WTC11 (cell line): ENCODE measurements at regions not wholly inside any gene's neighbourhood (a gene's known extent, or its start where the extent isn't known, plus 50 kb on each side); places are given as distances from the start of the nearest gene placed in this dataset.

Experiments
- ATAC-seq: fragments of 200-7000 bp; cut with Tn5 transposase; 2 replicates; pipeline ENCODE4 v1.10.0; 2021; ENCODE audit warnings: mild to moderate bottlenecking, moderate library complexity
- CTCF ChIA-PET: fragments of 300-600 bp; sonication (Branson Sonifier 250); formaldehyde crosslinking; loops from one replicate; lab custom pipeline; 2021; ENCODE audit warnings: antibody characterized with exemption; lab: Charles Lee
- POLR2A ChIA-PET: fragments of 350-600 bp; sonication (Branson Sonifier 250); formaldehyde crosslinking; loops from one replicate; lab custom pipeline; 2021; ENCODE audit warnings: antibody characterized with exemption; lab: Charles Lee
- DNase-seq: peaks from one replicate; pipeline ENCODE4 v3.0.0; 2021; ENCODE audit warnings: low spot score
- H3K27ac Mint-ChIP-seq: 2 replicates; pipeline ENCODE4 v1.8.0; 2021; ENCODE audit warnings: mixed read lengths
- H3K27me3 Mint-ChIP-seq: 2 replicates; pipeline ENCODE4 v1.8.0; 2021; ENCODE audit warnings: low read depth, mild to moderate bottlenecking, moderate library complexity, mixed read lengths
- H3K36me3 Mint-ChIP-seq: 2 replicates; pipeline ENCODE4 v1.8.0; 2021; ENCODE audit warnings: mixed read lengths
- H3K4me1 Mint-ChIP-seq: 2 replicates; pipeline ENCODE4 v1.8.0; 2022; ENCODE audit warnings: mixed read lengths
- H3K4me3 Mint-ChIP-seq: 2 replicates; pipeline ENCODE4 v1.8.0; 2021; ENCODE audit warnings: mild to moderate bottlenecking, moderate library complexity, mixed read lengths
- H3K9me3 Mint-ChIP-seq: 2 replicates; pipeline ENCODE4 v1.8.0; 2021; ENCODE audit warnings: mixed read lengths
- CREB1 ChIP-seq: sonication (generic); formaldehyde crosslinking; IDR thresholded peaks from 2 replicates; pipeline ENCODE4 v1.8.0; 2023; ENCODE audit warnings: mild to moderate bottlenecking, missing genetic modification reagents
- EMX1 ChIP-seq: fragments of 250-450 bp; sonication (Bioruptor Pico); IDR thresholded peaks from 2 replicates; pipeline ENCODE4 v1.8.0; 2021; ENCODE audit warnings: mild to moderate bottlenecking
- FOXK1 ChIP-seq: sonication (generic); formaldehyde crosslinking; IDR thresholded peaks from 2 replicates; pipeline ENCODE4 v1.8.0; 2022; ENCODE audit warnings: mild to moderate bottlenecking, moderate library complexity, missing genetic modification reagents
- GABPB1 ChIP-seq: sonication (generic); formaldehyde crosslinking; IDR thresholded peaks from 2 replicates; pipeline ENCODE4 v1.8.1; 2023; ENCODE audit warnings: mild to moderate bottlenecking, missing genetic modification reagents
- JAZF1 ChIP-seq: fragments of 250-450 bp; sonication (Bioruptor Pico); IDR thresholded peaks from 2 replicates; pipeline ENCODE4 v1.9.0; 2021; ENCODE audit warnings: moderate library complexity, mild to moderate bottlenecking, inconsistent platforms
- KAT7 ChIP-seq: sonication (generic); formaldehyde crosslinking; IDR thresholded peaks from 2 replicates; pipeline ENCODE4 v1.8.1; 2023; ENCODE audit warnings: missing genetic modification reagents, mild to moderate bottlenecking, borderline replicate concordance
- MYBL2 ChIP-seq: sonication (generic); formaldehyde crosslinking; IDR thresholded peaks from 2 replicates; pipeline ENCODE4 v1.8.1; 2023; ENCODE audit warnings: mild to moderate bottlenecking, moderate library complexity, missing genetic modification reagents
- NFYB ChIP-seq: sonication (generic); formaldehyde crosslinking; conservative IDR thresholded peaks from 2 replicates; pipeline ENCODE4 v1.8.0; 2022; ENCODE audit warnings: low read depth, missing genetic modification reagents
- NR1H2 ChIP-seq: sonication (generic); formaldehyde crosslinking; IDR thresholded peaks from 2 replicates; pipeline ENCODE4 v1.9.0; 2021; ENCODE audit warnings: mild to moderate bottlenecking, moderate library complexity, missing genetic modification reagents
- NR2C2 ChIP-seq: sonication (generic); formaldehyde crosslinking; IDR thresholded peaks from 2 replicates; pipeline ENCODE4 v1.8.0; 2022; ENCODE audit warnings: mild to moderate bottlenecking, missing genetic modification reagents
- OVOL2 ChIP-seq: fragments of 250-450 bp; sonication (Bioruptor Pico); IDR thresholded peaks from 2 replicates; pipeline ENCODE4 v1.9.0; 2021; ENCODE audit warnings: mild to moderate bottlenecking, borderline replicate concordance
- RELA ChIP-seq: sonication (generic); formaldehyde crosslinking; IDR thresholded peaks from 2 replicates; pipeline ENCODE4 v1.8.1; 2022; ENCODE audit warnings: missing genetic modification reagents, mild to moderate bottlenecking, borderline replicate concordance
- RORB ChIP-seq: fragments of 250-450 bp; sonication (Bioruptor Pico); IDR thresholded peaks from 2 replicates; pipeline ENCODE4 v1.9.0; 2021; ENCODE audit warnings: mild to moderate bottlenecking
- SMAD4 ChIP-seq: sonication (generic); formaldehyde crosslinking; IDR thresholded peaks from 2 replicates; pipeline ENCODE4 v1.8.0; 2022; ENCODE audit warnings: mild to moderate bottlenecking, missing genetic modification reagents
- TEAD4 ChIP-seq: sonication (generic); formaldehyde crosslinking; IDR thresholded peaks from 2 replicates; pipeline ENCODE4 v1.8.0; 2022; ENCODE audit warnings: mild to moderate bottlenecking, missing genetic modification reagents
- ZNF138 ChIP-seq: sonication (generic); formaldehyde crosslinking; conservative IDR thresholded peaks from 2 replicates; pipeline ENCODE4 v1.8.1; 2022; ENCODE audit warnings: mild to moderate bottlenecking, moderate library complexity, missing genetic modification reagents
- ZNF219 ChIP-seq: sonication (generic); formaldehyde crosslinking; IDR thresholded peaks from 2 replicates; pipeline ENCODE4 v1.8.0; 2023; ENCODE audit warnings: missing genetic modification reagents, mild to moderate bottlenecking, borderline replicate concordance
- TF ChIP-seq, protein P1 (sequence below): sonication (generic); formaldehyde crosslinking; IDR thresholded peaks from 2 replicates; pipeline ENCODE4 v1.8.1; 2023; ENCODE audit warnings: mild to moderate bottlenecking, missing genetic modification reagents
- TF ChIP-seq, protein P2 (sequence below): fragments of 250-450 bp; sonication (Bioruptor Pico); IDR thresholded peaks from 2 replicates; pipeline ENCODE4 v1.9.0; 2021; ENCODE audit warnings: mild to moderate bottlenecking, borderline replicate concordance
- TF ChIP-seq, protein P3 (sequence below): fragments of 250-450 bp; sonication (Bioruptor Pico); IDR thresholded peaks from 2 replicates; pipeline ENCODE4 v1.9.0; 2021; ENCODE audit warnings: mild to moderate bottlenecking
- TF ChIP-seq, protein P4 (sequence below): sonication (generic); formaldehyde crosslinking; IDR thresholded peaks from 2 replicates; pipeline ENCODE4 v1.8.0; 2022; ENCODE audit warnings: mild to moderate bottlenecking, missing genetic modification reagents
- TF ChIP-seq, protein P5 (sequence below): sonication (generic); formaldehyde crosslinking; IDR thresholded peaks from 2 replicates; pipeline ENCODE4 v1.8.0; 2022; ENCODE audit warnings: mild to moderate bottlenecking, missing genetic modification reagents
- TF ChIP-seq, protein P6 (sequence below): sonication (generic); formaldehyde crosslinking; IDR thresholded peaks from 2 replicates; pipeline ENCODE4 v1.8.1; 2023; ENCODE audit warnings: mild to moderate bottlenecking, missing genetic modification reagents, moderate library complexity
- TF ChIP-seq, protein P7 (sequence below): fragments of 250-450 bp; sonication (Bioruptor Pico); IDR thresholded peaks from 2 replicates; pipeline ENCODE4 v1.9.0; 2021; ENCODE audit warnings: moderate library complexity, mild to moderate bottlenecking, inconsistent platforms, borderline replicate concordance
- TF ChIP-seq, protein P8 (sequence below): sonication (generic); formaldehyde crosslinking; IDR thresholded peaks from 2 replicates; pipeline ENCODE4 v1.8.0; 2022; ENCODE audit warnings: mild to moderate bottlenecking, missing genetic modification reagents

DNA sequence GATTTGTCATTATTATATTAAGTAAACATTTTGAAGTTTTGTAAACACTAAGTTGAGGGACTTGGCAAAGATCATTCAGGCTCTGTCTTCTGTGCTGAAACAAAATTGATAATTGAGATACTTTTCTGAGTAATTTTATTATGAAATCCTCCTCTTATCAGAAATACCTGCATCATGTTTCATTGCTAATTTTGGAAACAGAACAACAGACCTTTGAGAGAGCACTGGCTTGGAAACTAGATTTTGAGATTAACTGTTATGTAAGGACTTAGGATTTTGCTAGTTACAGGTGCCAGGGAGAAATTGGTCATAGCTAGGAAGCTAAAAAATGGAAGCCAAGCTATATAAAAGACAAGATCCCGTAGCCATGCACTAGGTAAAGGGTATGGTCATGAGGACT lies 201.7 kb upstream of the DCN start (continued):
- TF ChIP-seq, protein P1, sequence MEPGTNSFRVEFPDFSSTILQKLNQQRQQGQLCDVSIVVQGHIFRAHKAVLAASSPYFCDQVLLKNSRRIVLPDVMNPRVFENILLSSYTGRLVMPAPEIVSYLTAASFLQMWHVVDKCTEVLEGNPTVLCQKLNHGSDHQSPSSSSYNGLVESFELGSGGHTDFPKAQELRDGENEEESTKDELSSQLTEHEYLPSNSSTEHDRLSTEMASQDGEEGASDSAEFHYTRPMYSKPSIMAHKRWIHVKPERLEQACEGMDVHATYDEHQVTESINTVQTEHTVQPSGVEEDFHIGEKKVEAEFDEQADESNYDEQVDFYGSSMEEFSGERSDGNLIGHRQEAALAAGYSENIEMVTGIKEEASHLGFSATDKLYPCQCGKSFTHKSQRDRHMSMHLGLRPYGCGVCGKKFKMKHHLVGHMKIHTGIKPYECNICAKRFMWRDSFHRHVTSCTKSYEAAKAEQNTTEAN (CRISPR knock-in tag) = no peak
- TF ChIP-seq, protein P2, sequence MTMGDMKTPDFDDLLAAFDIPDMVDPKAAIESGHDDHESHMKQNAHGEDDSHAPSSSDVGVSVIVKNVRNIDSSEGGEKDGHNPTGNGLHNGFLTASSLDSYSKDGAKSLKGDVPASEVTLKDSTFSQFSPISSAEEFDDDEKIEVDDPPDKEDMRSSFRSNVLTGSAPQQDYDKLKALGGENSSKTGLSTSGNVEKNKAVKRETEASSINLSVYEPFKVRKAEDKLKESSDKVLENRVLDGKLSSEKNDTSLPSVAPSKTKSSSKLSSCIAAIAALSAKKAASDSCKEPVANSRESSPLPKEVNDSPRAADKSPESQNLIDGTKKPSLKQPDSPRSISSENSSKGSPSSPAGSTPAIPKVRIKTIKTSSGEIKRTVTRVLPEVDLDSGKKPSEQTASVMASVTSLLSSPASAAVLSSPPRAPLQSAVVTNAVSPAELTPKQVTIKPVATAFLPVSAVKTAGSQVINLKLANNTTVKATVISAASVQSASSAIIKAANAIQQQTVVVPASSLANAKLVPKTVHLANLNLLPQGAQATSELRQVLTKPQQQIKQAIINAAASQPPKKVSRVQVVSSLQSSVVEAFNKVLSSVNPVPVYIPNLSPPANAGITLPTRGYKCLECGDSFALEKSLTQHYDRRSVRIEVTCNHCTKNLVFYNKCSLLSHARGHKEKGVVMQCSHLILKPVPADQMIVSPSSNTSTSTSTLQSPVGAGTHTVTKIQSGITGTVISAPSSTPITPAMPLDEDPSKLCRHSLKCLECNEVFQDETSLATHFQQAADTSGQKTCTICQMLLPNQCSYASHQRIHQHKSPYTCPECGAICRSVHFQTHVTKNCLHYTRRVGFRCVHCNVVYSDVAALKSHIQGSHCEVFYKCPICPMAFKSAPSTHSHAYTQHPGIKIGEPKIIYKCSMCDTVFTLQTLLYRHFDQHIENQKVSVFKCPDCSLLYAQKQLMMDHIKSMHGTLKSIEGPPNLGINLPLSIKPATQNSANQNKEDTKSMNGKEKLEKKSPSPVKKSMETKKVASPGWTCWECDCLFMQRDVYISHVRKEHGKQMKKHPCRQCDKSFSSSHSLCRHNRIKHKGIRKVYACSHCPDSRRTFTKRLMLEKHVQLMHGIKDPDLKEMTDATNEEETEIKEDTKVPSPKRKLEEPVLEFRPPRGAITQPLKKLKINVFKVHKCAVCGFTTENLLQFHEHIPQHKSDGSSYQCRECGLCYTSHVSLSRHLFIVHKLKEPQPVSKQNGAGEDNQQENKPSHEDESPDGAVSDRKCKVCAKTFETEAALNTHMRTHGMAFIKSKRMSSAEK (CRISPR knock-in tag) = no peak
- TF ChIP-seq NFYB = no peak
- TF ChIP-seq, protein P3, sequence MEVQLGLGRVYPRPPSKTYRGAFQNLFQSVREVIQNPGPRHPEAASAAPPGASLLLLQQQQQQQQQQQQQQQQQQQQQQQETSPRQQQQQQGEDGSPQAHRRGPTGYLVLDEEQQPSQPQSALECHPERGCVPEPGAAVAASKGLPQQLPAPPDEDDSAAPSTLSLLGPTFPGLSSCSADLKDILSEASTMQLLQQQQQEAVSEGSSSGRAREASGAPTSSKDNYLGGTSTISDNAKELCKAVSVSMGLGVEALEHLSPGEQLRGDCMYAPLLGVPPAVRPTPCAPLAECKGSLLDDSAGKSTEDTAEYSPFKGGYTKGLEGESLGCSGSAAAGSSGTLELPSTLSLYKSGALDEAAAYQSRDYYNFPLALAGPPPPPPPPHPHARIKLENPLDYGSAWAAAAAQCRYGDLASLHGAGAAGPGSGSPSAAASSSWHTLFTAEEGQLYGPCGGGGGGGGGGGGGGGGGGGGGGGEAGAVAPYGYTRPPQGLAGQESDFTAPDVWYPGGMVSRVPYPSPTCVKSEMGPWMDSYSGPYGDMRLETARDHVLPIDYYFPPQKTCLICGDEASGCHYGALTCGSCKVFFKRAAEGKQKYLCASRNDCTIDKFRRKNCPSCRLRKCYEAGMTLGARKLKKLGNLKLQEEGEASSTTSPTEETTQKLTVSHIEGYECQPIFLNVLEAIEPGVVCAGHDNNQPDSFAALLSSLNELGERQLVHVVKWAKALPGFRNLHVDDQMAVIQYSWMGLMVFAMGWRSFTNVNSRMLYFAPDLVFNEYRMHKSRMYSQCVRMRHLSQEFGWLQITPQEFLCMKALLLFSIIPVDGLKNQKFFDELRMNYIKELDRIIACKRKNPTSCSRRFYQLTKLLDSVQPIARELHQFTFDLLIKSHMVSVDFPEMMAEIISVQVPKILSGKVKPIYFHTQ = no peak
- no peak for TF ChIP-seq RELA
- no peak for TF ChIP-seq JAZF1 (CRISPR knock-in tag)
- no peak for TF ChIP-seq SMAD4 (CRISPR knock-in tag)
- no peak for TF ChIP-seq NR1H2 (CRISPR knock-in tag)
- TF ChIP-seq OVOL2 = no peak
- TF ChIP-seq, protein P4, sequence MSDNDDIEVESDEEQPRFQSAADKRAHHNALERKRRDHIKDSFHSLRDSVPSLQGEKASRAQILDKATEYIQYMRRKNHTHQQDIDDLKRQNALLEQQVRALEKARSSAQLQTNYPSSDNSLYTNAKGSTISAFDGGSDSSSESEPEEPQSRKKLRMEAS (CRISPR knock-in tag) = no peak
- TF ChIP-seq EMX1 (CRISPR knock-in tag) = no peak
- TF ChIP-seq RORB = no peak
- no peak for TF ChIP-seq ZNF138
- TF ChIP-seq, all 79 proteins: peak for 0

DNA sequence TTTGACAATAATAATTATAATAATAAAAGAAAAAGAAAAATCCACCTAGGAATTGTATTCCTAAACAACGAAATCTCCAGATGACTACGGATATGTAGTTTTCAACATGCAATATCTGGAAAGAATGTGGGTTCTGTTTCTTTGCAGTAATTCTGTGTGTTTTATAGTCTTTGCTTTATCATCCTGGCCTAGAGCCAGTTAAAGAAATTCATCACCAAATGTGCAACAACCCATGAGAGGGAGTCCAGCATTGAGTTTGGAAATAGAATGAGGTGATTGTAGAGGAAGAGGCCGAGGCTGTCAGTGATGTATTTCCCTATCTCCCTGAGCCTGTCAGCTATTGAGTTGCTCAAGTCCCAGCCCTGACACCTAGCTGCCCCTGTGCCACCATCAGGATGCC lies 200.5 kb upstream of the DCN start:
- ChIA-PET CTCF (interaction anchor here (0.6 to 2.5 kb wide), 3 partner anchors 761 to 1025 kb away, joined by 3 to 50 read pairs (median 12); partner anchors contain the start of gene BTG1), POLR2A (no interaction called here)
- no peak for DNase-seq
- no peak for ATAC-seq
- Mint-ChIP-seq H3K4me3 (no peak overlapping the region), H3K4me1 (peaks cover 33% of the 10 kb centered on the region), H3K27me3 (no peaks in the 10 kb centered on the region), H3K27ac (no peak overlapping the region), H3K36me3 (no peaks in the 10 kb centered on the region), H3K9me3 (no peaks in the 10 kb centered on the region)
- TF ChIP-seq, protein P1 (CRISPR knock-in tag) = no peak
- TF ChIP-seq GABPB1 (CRISPR knock-in tag) (no peak), FOXK1 (CRISPR knock-in tag) (no peak), NR2C2 (no peak), TEAD4 (no peak), ZNF219 (CRISPR knock-in tag) (no peak), MYBL2 (CRISPR knock-in tag) (no peak), KAT7 (no peak), CREB1 (no peak), SMAD4 (CRISPR knock-in tag) (no peak)
- TF ChIP-seq, protein P5, sequence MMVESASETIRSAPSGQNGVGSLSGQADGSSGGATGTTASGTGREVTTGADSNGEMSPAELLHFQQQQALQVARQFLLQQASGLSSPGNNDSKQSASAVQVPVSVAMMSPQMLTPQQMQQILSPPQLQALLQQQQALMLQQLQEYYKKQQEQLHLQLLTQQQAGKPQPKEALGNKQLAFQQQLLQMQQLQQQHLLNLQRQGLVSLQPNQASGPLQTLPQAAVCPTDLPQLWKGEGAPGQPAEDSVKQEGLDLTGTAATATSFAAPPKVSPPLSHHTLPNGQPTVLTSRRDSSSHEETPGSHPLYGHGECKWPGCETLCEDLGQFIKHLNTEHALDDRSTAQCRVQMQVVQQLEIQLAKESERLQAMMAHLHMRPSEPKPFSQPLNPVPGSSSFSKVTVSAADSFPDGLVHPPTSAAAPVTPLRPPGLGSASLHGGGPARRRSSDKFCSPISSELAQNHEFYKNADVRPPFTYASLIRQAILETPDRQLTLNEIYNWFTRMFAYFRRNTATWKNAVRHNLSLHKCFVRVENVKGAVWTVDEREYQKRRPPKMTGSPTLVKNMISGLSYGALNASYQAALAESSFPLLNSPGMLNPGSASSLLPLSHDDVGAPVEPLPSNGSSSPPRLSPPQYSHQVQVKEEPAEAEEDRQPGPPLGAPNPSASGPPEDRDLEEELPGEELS (CRISPR knock-in tag) = no peak
- TF ChIP-seq, protein P6, sequence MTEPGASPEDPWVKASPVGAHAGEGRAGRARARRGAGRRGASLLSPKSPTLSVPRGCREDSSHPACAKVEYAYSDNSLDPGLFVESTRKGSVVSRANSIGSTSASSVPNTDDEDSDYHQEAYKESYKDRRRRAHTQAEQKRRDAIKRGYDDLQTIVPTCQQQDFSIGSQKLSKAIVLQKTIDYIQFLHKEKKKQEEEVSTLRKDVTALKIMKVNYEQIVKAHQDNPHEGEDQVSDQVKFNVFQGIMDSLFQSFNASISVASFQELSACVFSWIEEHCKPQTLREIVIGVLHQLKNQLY (CRISPR knock-in tag) = no peak
- TF ChIP-seq, protein P7, sequence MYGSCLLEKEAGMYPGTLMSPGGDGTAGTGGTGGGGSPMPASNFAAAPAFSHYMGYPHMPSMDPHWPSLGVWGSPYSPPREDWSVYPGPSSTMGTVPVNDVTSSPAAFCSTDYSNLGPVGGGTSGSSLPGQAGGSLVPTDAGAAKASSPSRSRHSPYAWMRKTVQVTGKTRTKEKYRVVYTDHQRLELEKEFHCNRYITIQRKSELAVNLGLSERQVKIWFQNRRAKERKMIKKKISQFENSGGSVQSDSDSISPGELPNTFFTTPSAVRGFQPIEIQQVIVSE (CRISPR knock-in tag) = no peak
- TF ChIP-seq, protein P8, sequence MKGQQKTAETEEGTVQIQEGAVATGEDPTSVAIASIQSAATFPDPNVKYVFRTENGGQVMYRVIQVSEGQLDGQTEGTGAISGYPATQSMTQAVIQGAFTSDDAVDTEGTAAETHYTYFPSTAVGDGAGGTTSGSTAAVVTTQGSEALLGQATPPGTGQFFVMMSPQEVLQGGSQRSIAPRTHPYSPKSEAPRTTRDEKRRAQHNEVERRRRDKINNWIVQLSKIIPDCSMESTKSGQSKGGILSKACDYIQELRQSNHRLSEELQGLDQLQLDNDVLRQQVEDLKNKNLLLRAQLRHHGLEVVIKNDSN = no peak
